DMS114 treated with DMSO at 0.1 percent for 48 hours (cell line): ENCODE measurements at regions not wholly inside any gene's neighbourhood (a gene's known extent, or its start where the extent isn't known, plus 50 kb on each side); places are given as distances from the start of the nearest gene placed in this dataset.

Experiments
- DNase-seq: peaks from one replicate; lab custom pipeline; 2025; ENCODE audit not compliant: unreplicated experiment; lab: John Stamatoyannopoulos, UW

- DNase-seq: no peak
These were observed 96.8 kb downstream of the SNRPN start for GRCh38 chr15:25051399-25052154.

DNA sequence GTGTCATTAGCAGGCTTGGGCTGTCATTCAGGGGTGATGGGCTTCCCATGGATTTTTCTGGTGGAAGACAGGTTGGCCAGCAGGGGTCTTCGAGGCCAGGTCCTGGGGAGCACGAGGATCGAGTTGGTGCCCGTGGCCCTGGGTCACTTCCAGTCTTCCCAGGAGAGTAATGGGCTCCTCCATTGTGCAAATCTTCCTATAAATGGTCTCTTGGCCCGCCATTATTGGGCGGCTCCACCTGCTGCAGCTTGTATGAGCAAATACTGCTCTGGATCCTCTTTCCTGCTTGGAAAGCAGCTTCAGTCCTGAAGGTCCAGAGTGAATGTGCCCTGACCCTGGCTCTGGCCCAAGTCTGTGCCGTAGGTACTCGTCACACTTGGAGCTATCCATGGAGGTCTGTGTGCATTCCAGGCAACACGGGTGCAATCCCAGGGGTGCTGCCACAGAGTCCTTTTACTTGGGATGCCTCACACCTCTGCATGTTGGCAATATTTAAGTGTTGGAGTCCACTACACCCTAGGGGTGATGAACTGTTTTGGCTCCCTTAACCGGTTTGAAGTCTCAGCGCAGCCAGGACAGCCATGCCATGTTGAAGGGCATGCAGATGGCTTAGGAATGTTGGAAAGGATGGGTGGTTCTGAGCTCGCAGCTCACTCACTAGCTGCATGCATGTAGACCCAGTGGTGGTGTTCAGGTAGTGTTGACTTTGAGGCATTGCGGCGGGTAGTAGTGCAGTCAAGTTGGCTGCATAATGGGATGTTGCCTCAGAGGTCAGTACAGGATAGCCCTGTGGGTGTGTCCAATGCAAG lies 97.6 kb downstream of the SNRPN start:
- no peak for DNase-seq

DNA sequence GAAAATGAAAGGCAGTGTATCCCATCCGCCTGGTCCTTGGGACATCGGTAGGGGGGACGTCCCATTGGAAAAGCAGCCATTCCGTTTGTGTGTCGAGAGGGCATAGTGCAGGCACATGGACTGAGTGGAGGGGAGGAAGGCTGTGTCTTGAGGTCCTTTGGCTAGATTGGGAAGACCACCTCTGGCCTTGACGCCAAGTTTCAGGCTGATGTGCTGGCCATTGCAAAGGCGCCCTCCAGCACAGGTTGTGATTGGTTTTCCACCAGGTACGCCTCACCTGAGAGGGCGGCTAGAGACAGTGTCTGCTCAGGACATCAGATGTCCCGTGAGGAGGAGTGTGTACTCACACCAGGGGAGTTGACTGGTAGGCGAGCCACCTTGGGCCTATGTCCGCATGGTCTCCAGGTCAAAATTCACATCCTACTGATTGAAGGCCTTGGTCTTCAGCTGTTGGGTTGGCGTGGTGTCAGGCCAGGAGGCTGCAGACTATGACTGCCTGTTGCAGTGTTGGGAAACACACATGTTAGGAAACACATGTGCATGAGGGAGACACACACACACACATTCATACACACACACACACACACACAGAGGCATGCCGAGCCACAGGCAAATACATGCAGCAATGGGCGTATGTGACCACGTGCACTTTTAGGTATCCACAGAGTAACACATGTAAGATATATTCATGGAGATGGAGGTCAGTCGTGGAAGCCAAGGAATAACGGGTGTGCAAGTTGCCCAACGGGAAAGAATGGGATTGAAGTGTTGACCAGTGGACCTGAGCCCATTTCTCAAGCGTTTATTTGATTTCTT lies 98.4 kb downstream of the SNRPN start:
- no peak for DNase-seq

DNA sequence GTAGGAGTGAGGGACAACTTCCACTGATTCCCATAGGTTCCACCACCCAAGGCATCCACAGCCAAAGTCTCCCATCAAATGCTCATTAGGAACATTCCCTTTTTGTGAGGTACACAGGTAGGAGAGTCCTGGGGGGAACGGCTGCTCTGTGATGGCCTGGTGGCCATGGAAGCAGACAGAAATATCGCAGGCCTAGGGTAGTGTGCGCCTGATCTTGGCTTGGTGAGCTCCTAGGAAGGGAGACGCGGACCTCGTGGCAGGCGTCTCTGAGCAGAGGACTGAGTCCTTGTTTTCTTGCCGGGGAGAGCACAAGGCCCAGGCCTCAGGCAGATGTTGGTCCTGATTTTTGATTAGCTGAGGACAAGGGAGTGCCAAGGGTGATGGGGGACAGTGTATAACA lies 99.5 kb downstream of the SNRPN start:
- DNase-seq: no peak

DNA sequence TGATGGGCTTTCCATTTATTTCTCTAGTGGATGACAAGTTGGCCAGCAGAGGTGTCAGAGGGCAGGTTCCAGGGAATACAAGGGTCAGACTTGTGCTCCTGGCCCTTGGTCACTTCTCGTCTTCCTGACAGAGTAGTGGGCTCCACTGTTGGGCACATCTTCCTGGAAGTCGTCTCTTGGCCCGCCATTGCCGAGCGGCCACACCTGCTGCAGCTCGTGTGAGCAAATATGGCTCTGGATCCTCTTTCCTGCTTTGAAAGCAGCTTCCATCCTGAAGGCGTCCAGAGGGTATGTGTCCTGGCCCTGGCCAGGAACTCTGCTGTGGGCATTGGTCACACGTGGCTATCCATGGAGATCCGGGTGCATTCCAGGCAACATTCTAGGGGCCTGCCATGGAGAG lies 100.2 kb downstream of the SNRPN start:
- no peak for DNase-seq

- no peak for DNase-seq
These were observed 100.7 kb downstream of the SNRPN start for GRCh38 chr15:25055356-25056068.

- DNase-seq: no peak
These were observed 102.0 kb downstream of the SNRPN start for GRCh38 chr15:25056484-25057425.

- DNase-seq: no peak
These were observed 102.8 kb downstream of the SNRPN start for GRCh38 chr15:25057574-25057973.

DNA sequence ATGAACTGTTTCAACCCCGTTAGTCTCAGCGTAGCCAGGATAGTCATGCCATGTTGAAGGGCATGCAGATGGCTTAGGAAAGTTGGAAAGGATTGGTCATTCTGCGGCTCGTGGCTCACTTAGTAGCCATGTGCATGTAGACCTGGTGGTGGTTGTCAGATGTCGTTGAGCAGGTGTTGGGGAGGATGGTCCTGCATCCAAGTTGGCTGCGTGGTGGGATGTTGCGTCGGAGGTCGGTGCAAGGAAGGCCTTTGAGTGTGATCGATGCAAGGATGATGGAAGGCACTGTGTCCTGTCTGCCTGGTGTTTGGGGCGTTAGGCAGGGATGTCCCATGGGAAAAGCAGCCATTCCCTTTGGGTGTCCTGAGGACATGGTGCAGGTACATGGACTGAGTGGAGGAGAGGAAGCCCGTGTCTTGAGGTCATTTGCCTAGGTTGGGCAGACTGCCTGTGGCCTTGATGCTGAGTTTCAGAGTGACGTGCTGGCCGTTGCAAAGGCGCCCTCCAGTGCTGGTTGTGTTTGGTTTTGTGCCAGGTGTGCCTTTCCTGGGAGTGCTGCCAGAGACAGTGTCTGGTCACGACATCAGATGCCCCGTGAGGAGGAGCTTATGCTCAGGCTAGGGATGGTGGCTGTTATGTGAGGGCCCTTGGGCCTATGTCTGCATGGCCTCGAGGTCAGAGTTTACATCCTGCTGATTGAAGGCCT lies 103.4 kb downstream of the SNRPN start:
- no peak for DNase-seq

DNA sequence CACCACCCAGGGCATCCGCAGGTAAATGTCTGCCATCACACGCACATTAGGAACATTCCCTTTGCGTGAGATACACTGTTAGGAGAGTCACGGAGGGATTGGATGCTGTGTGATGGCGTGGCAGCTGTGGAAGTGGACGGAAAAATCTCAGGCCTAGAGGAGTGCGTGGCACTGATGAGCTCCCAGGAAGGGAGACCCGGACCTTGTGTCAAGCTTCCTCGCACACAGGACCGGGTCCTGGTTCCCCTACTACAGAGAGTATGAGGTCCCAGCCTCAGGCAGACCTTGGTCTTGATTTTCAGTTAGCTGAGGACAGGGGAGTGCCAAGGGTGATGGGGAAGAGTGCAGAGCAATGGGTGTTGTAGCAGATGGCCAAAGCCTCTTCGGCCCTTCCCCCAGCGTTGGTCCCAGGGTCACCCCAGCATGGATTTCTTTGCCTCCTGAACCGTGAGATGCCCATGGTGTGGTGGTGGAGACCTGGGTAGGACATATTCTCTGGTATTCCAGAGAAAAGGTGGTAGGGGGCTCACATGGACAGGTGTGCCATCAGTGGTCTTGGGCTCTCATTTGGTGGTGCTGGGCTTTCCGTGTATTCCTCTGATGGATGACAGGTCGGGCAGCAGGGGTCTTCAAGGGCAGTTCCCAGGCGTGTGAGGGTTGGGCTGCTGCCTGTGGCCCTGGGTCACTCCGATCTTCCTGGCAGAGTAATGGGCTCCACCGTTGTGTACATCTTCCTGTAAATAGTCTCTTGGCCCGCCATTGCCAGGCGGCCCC lies 105.1 kb downstream of the SNRPN start:
- DNase-seq: no peak

DNA sequence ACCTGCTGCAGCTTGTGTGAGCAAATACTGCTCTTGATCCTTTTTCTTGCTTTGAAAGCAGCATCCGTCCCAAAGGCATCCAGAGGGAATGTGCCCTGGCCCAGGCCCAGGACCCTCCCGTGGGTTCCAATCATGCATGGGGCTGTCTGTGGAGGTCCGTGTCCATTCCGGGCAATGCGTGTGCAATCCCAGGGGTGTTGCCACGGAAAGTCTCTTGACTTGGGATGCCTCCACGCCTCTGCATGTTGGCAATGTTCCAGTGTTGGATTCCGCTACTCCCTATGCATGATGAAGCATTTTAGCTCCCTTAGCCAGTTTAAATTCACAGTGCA lies 105.7 kb downstream of the SNRPN start:
- DNase-seq: no peak

GRCh38 chr15:25060996-25061620 lies 106.3 kb downstream of the SNRPN start:
- no peak for DNase-seq

DNA sequence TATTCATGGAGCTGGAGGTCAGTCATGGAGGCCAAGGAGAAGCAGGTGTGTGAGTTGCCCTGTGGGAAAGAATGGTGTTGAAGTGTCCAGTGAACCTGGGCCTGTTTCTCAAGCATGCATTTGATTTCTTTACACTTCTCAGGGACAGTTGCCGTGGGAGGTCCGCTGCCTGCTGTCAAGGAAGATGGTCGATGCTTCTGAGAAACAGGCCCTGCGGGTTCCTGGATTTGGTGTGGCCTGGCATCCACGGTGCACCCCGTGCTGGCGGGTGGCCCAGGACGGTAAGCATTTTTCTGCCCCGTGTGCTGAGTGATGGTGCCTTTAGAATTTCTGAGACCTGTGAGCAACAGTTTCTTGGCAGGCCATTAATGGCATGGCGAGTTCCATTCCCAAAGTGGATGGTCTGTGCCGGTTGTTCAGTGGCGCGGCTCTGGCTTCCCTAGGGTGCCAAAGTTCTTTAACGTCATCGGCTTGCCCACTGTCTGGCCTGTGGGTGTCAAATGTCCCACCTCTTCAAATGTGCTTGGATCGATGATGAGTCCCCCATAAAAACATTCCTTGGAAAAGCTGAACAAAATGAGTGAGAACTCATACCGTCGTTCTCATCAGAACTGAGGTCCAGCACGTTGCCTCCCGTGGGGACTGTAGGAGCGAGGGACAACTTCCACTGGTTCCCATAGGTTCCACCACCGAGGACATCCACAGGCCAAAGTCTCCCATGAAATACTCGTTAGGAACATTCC lies 107.2 kb downstream of the SNRPN start:
- DNase-seq: no peak

DNA sequence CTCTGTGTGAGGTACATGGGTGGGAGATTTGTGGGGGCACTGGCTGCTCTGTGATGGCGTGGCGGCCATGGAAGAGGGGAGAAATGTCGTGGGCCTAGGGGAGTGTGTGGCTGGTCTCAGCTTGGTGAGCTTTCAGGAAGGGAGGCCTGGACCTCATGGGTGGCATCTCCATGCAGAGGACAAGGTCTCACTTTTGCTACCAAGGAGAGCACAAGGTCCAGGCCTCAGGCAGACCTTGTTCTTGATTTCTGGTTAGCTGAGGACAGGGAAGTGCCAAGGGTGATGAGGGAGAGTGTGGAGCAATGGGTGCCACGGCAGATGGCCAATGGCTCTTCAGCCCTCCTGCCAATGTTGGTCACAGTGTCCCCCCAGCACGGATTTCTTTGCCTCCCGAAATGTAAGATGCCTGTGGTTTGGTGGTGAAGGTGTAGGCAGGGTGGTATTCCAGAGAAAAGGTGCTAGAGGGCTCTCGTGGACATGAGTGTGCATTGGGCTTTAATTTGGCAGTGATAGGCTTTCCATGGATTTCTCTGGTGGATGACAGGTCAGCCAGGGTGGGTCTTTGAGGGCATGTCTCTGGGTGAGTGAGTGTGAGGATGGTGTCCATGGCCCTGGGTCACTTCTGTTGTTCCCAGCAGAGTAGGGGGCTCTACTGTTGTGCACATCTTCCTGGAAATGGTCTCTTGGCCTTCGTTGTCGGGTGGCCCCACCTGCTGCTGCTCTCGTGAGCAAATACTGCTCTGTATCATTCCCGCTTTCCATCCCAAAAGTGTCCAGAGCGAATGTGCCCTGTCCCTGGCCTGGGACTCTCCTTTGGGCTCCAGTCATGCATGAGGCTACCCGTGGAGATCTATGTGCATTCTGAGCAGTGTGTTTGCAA lies 108.0 kb downstream of the SNRPN start:
- DNase-seq: no peak

GRCh38 chr15:25065286-25065685 lies 110.5 kb downstream of the SNRPN start:
- no peak for DNase-seq

GRCh38 chr15:25065876-25066275 lies 111.1 kb downstream of the SNRPN start:
- no peak for DNase-seq

GRCh38 chr15:25066708-25067107 lies 111.9 kb downstream of the SNRPN start:
- no peak for DNase-seq
